ENCODE measurements at regions not wholly inside any gene's neighbourhood (a gene's known extent, or its start where the extent isn't known, plus 50 kb on each side); places are given as distances from the start of the nearest gene placed in this dataset.

DNA sequence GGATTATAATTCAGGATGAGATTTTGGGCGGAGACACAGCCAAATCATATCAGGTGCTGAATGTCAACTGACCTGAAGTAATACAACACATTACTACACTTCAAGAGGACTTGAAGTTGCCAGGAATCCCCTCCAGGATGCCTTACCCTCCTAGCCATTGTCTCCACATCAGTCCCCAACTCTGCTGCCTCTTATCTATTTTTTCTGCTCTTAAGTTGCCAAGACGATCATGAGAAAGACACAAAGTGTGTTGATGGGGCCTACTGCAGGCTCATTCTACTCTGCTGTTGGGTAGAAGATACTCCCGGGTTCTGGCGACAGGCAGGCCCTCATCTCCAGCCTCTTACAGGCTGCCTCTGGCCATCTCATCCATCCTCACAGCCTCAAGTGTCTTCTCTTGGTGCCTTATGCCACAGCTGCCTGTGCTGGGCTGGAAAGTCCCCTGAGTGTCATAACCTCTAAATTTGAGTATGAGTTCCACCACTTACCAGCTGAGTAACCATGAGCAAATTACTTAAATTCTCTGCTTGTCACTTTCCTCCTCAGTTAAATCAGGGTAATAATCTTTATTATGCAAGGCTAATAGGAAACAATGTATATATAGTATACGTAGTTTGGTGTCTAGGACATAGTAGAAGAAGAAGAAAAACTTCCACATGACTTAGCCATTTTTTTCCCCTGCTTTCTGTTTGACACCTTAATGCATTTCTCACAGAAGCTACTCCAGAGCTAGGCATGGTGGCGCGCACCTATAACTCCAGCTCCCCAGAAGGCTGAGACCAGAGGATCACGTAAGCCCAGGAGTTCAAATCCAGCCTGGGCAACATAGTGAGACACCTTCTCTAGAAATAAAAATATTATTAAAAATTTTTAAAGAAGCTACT is 73.0 kb upstream of the SNX2 start:
- 79 to 94% methylated on average over 8 of the region's 8 CpGs for WGBS, 2 donors
- intact Hi-C loops (cut with DNase I): no loop called here
- Histone ChIP-seq H3K27me3 (no peaks in the 10 kb centered on the region), H3K4me1 (no peaks in the 10 kb centered on the region), H3K36me3 (no peaks in the 10 kb centered on the region), H3K27ac (no peak overlapping the region), H3K9me3 (no peaks in the 10 kb centered on the region), H3K4me3 (no peak overlapping the region)
- no peak for DNase-seq
- TF ChIP-seq CTCF (IDR thresholded peaks at IDR 0.05): no peak

DNA sequence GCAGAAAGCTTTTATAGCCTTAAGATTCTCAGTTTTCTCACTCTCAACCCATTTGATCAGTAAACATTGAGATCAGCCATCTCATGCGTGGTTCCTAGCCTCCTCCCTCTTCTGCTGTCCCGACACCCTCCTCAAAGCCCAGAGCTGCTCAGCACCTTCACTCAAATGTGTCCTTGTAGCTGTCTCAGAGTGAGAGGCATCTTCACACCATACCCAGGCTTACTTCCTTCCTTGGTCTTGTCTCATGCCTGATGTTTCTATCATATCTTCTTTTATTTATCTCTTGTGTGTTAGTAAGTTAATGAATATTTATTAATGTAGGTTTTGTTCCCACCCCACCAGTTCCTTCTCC is 72.4 kb upstream of the SNX2 start:
- Histone ChIP-seq H3K27ac (no peak overlapping the region), H3K9me3 (no peaks in the 10 kb centered on the region), H3K36me3 (no peaks in the 10 kb centered on the region), H3K27me3 (no peaks in the 10 kb centered on the region), H3K4me3 (no peak overlapping the region), H3K4me1 (no peaks in the 10 kb centered on the region)
- intact Hi-C loops (cut with DNase I): no loop called here
- no peak for TF ChIP-seq POLR2A (IDR thresholded peaks at IDR 0.05)
- no peak for TF ChIP-seq CTCF (IDR thresholded peaks at IDR 0.05)
- DNase-seq: no peak
- 53 to 89% methylated on average over 2 of the region's 2 CpGs for WGBS, 2 donors

DNA sequence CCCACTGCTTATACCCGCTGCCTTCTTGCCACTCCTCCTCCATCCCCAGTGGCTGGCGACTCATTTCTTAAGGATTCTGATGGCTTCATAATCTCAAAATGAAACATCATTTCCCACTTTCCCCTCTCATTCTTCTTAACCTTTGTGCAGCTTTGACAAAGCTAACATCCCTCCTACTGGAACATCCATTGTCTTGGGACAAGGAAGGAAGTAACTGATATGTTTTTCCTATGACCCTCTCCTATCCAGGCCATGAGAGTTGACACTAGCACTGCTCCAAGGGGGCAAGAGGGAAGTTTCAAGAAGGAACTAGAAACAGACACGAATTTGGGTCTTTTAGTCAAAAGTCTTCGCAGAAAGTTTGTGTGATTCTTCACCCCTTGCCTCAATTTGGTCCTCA is 71.7 kb upstream of the SNX2 start:
- Histone ChIP-seq H3K27me3 (no peaks in the 10 kb centered on the region), H3K4me3 (no peak overlapping the region), H3K36me3 (no peaks in the 10 kb centered on the region), H3K9me3 (no peaks in the 10 kb centered on the region), H3K27ac (no peak overlapping the region), H3K4me1 (no peaks in the 10 kb centered on the region)
- intact Hi-C loops (cut with DNase I): no loop called here
- 77 to 85% methylated on average over 4 of the region's 4 CpGs for WGBS, 2 donors
- no peak for DNase-seq
- TF ChIP-seq CTCF (IDR thresholded peaks at IDR 0.05) (no peak), POLR2A (IDR thresholded peaks at IDR 0.05) (no peak)

DNA sequence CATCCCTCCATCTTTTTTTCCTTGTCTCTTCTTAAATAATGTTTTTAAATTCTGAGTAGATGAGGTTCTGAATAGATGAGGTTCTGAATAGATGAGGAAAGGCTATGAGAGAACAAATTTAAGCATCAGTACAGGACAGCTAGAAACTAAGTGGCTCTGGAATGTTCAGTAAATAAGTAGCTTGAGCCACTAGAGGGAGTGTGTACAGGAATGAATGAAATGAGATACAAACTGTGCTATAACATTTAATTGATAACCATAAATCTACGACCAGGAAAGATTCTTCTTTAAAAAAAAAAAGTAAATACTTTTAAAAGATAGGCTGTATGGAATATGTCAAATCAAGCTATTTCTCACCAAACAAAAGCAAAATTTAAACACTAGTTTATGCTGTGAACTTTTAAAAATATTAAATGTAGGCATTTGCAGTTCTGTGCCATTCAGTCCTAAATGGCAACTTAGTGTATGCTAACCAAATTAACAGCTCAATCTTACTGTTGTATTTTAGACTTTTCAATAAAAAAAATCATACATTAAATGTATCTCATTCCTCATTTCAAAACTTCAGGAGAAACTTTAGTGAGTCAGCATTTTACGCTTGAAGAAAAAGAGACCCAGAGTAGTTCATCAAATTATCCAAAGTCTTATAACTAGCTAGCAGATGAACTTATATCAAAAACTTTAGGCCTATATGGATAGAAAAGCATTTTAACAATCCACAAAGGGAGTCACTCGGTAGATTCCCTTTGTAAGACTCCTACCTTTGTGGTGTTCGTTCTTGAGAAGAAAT is 70.4 kb upstream of the SNX2 start:
- H3K36me3 ChIP-seq: no peaks in the 10 kb centered on the region
- intact Hi-C loops (cut with DNase I): no loop called here
- no peak overlapping the region for H3K4me3 ChIP-seq
- no peaks in the 10 kb centered on the region for H3K9me3 ChIP-seq
- no peaks in the 10 kb centered on the region for H3K27me3 ChIP-seq
- H3K27ac ChIP-seq: no peak overlapping the region
- DNase-seq: no peak
- TF ChIP-seq POLR2A (IDR thresholded peaks at IDR 0.05) (no peak), CTCF (IDR thresholded peaks at IDR 0.05) (peak in 5 of 6 experiments; percentile 29 to 65 (median 48))
- WGBS, 2 donors: 68 to 73% methylated on average over 4 of the region's 4 CpGs
- no peaks in the 10 kb centered on the region for H3K4me1 ChIP-seq

DNA sequence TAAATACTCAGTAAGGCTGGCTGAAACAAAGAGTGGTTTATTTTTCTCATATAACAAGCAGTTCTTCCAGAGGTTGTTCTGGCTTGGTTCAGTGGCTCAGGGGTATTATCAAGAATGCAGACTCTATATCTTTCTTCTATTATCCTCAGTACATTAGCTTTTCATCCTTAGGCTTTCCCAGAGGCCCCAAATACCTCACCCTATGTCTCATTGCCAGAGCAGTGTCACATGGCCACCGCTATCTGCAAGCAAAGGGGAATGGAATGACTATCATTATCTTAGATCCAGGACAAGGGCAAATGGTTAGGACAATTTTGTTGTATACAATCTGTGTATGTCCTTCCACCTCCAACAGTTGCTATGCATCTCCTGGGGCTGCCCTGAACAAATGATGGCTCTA is 69.0 kb upstream of the SNX2 start:
- TF ChIP-seq POLR2A (IDR thresholded peaks at IDR 0.05) (no peak), CTCF (IDR thresholded peaks at IDR 0.05) (no peak)
- no peaks in the 10 kb centered on the region for H3K4me1 ChIP-seq
- no peak overlapping the region for H3K27ac ChIP-seq
- 38 to 90% methylated on average over 1 of the region's 1 CpG for WGBS, 2 donors
- intact Hi-C loops (cut with DNase I): no loop called here
- no peak overlapping the region for H3K4me3 ChIP-seq
- no peaks in the 10 kb centered on the region for H3K36me3 ChIP-seq
- no peak for DNase-seq
- no peaks in the 10 kb centered on the region for H3K9me3 ChIP-seq
- H3K27me3 ChIP-seq: no peaks in the 10 kb centered on the region
